HG02623 (cell line): ENCODE measurements at regions not wholly inside any gene's neighbourhood (a gene's known extent, or its start where the extent isn't known, plus 50 kb on each side); places are given as distances from the start of the nearest gene placed in this dataset.

Experiments used
- ATAC-seq: cut with Tn5 transposase; IDR thresholded peaks from one replicate; pipeline ENCODE4 v1.9.1; 2021; ENCODE audit warnings: moderate library complexity; ENCODE audit not compliant: unreplicated experiment

DNA sequence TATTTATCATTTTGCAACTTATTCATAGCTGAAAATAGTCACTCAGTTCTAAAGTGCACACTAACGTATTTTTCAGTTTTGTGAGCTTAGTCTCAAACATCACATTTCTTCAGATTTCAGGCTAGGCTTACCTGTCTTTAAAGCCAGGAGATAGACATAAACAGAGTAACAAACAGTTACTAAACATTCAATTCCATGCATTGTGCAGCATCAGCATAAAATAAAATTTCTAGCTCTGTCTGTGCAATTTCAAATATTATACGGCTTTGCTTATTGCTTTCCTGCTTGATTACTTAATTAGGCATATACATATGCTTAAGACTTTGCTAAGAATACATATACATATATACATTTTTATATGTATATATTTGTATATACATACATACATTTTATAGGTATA, 637.0 kb downstream of the NR4A2 start:
- ATAC-seq = no peak

GRCh38 chr2:155692856-155693255, 639.7 kb downstream of the NR4A2 start:
- ATAC-seq = no peak

DNA sequence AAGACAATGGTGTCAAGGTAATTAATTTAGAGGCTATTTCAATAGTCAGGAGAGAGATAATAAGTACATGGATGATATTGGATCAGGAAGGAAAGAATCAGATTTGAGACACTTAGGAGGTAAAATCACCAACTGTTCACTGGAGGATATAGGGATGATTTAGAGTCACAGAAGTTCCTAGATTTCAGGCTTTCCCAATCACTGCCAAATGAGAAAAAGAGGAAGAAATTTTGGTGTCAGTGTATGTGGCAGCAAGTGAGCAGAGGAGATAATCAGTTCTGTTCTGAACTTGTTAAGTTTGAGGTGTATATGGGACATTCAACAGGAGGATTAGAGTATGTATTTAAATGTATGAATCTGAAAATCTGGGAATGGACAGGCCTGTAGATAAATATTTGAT, 640.4 kb downstream of the NR4A2 start:
- no peak for ATAC-seq

- ATAC-seq = peak; percentile 89
Measured at GRCh38 chr2:155690785-155691184, 641.7 kb downstream of the NR4A2 start.

- ATAC-seq = no peak
Measured at GRCh38 chr2:155689791-155690190, 642.7 kb downstream of the NR4A2 start.

GRCh38 chr2:155687181-155687580, 645.3 kb downstream of the NR4A2 start:
- ATAC-seq = no peak

- no peak for ATAC-seq
Measured at GRCh38 chr2:155679647-155680046, 652.9 kb downstream of the NR4A2 start.

GRCh38 chr2:155675920-155676319, 656.6 kb downstream of the NR4A2 start:
- no peak for ATAC-seq

DNA sequence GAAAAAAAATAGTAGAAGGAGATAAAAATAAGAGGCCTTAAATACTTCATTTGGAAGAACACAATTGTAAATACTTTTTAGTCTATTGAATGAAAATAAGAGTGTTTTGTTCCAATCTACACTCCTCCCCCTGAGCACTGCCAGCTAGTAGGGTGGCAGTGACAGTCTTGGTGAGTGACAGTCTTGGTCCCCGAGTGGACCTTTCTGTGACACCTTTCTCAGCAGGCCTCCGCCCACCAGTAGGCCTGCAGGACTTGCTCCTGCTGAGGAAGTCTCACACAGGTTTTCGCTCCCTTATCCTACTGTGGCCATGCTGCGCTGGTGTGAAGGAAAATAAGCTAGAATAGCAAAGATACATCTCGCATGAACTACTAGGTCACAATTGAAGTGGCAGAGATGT, 666.8 kb downstream of the NR4A2 start:
- no peak for ATAC-seq

- no peak for ATAC-seq
Measured at GRCh38 chr2:155663265-155663664, 669.3 kb downstream of the NR4A2 start.

DNA sequence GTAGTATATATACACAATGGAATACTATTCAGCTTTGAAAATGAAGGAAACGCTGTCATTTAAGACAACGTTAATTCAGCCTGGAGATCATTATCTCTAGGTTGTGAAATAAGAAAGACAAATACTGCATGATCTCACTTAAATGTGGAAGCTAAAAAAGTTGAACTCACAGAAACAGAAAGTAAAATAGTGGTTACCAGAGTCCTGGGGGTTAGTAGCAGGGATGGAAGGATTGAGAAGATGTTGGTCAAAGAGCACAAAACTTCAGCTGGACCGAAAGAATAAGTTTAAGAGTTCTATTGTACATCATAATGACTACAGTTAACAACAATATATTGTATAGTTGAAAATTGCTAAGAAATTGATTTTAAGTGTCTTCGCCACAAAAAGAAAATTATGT, 670.3 kb downstream of the NR4A2 start:
- ATAC-seq = no peak

GRCh38 chr2:155653176-155653575, 679.3 kb downstream of the NR4A2 start:
- no peak for ATAC-seq

DNA sequence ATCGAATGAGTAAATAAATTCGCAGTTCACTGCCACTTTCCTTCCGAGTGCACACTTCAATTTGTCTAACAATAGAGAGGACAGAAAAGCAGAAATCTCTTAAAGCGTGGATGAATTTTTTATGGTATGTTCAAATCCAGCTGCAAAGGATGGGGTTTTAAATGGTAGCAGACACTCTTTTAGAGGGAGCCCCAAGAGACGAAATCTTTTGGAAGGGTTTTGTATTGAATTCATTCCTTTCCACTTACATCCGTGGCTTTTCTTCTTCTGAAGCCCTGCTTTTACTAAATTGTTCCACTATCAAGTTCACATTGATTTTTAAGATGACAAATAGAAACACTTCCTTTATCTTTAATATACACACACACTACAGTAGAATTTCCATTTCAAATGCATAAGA, 680.7 kb downstream of the NR4A2 start:
- no peak for ATAC-seq

GRCh38 chr2:155645791-155646190, 686.7 kb downstream of the NR4A2 start:
- ATAC-seq = no peak

DNA sequence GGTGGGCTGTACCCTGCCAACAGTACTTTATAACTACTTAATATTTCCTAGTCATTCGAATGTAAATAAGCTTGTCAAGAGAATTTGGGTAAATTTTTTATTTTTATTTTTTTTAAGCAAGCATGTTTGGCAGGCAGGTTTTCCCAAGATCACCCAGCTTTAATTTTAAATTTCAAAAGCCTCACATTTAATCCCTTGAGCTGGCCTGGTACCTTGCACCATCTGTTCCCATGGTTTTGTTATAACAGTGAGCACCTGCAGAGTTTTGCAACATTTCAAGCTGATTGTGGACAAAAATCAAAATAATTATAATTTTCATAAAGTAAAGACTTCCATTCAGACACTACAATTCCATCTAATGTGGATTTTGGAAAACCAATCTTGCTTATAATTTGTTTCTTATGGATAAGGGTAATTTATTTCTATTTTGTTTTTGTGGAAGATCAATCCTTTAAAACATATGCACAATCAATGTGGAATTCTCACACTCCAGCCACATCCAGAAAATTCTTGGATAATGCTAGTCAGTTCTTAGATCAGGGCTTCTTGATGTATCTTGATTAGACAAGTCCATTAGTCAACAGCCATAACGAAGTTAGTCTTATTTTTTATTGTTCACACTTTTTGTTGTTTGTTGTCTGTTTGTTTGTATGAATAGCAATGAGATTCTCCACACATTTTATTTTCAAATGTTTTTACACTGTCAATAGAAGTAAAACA, 689.3 kb downstream of the NR4A2 start:
- no peak for ATAC-seq

DNA sequence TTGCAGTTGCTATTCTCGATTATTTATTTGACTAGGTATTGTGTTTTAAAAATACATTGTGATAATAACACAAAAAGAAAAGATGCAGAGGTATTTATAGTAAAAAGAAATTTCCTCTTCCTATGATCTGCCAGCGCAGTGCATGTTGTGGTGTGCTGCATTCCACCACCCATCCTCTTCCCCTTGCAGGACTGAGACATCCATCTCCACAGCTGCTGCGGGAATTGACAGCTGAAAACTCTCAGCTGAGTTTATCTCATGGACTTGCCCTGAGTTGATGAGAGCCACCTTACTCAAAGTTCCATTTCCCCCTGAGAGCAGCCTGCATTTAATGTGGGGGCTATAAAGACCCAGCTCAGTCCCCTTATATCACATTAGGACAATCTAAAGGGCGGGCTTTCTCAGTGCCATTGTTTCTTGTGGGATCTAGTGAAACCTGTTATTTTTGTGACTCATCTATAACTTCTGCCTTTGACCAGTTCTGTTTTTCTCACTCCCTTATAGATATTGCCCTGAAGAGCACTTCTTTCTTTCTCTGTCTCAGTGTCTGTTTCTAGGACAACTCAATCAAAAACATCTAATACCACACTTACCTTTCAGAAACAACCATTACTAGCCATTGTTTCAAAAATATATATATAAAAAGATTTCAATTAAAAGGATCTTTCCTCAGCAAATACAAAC, 698.5 kb downstream of the NR4A2 start:
- ATAC-seq = no peak

DNA sequence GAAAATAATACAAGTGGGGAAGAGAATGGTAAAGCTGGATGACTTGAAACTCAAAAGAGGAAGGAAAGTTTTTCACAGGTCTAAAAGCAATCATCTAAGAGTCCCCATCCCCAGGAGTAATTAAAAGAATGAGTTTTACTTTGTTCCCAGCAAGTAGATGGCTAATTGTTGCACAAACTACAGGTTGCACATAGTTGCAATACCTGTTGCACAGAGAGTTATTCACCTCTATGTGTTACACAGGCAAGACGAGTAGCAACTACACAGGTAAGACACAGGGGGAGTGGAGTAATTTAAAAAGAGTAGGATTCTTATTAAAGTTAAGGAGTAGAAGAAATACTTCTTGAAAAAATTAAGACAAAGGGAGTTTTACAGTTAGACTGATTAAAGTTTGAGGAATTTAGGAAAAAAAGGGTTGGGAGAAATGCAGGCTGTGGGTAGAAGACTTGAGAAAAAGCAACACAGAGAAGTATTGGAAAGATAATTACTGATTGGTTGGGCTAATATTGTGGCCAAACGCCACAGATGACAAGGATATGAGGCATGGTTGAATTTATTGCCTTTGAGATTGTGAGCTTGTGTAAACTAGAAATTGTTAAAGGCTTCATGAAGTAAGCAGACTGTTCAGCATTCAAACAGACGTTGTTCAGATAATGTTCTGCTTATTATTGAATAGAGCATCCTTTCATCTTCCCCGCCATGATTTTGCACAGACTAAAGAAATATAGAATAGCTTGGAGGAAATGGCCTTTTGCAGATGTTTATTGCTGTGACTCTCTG, 699.3 kb downstream of the NR4A2 start:
- no peak for ATAC-seq

DNA sequence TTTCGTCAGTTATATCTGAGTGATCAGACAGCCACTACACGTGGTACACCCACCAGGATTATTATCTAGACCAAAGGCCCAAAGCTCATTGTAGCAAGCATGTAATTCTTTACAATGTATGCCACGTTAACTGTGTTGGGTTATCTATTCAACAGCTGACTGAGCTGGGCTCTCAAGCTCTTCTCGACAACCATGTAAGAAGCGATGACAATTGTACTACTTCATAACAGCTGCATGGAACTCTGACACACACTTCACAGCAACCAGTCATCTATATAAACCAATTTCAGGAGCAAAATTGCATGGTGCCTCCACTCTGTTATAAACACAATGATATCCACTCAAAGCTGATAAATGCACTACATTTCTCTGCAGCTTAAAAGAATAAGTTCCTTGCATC, 701.8 kb downstream of the NR4A2 start:
- ATAC-seq = no peak

GRCh38 chr2:155622443-155622842, 710.1 kb downstream of the NR4A2 start:
- ATAC-seq = no peak

- ATAC-seq = no peak
Measured at GRCh38 chr2:155600914-155601760, 731.4 kb downstream of the NR4A2 start.

GRCh38 chr2:155600296-155600695, 732.2 kb downstream of the NR4A2 start:
- ATAC-seq = no peak
